Loucy (cell line): ENCODE measurements at regions not wholly inside any gene's neighbourhood (a gene's known extent, or its start where the extent isn't known, plus 50 kb on each side); places are given as distances from the start of the nearest gene placed in this dataset.

ENCODE experiments used
- H2AFZ ChIP-seq: fragments of 200-600 bp; sonication (generic); 2 replicates; pipeline ENCODE4 v1.6.0; 2016; ENCODE audit warnings: antibody characterized with exemption, mild to moderate bottlenecking, low read length, moderate library complexity
- H3F3A ChIP-seq: fragments of 200-600 bp; 2 replicates; pipeline ENCODE4 v1.6.0; 2016; ENCODE audit warnings: antibody characterized with exemption, low read depth, mild to moderate bottlenecking
- H3K27me3 ChIP-seq: fragments of 200-600 bp; sonication (generic); 2 replicates; pipeline ENCODE4 v1.6.1; 2014; ENCODE audit warnings: low read length, mild to moderate bottlenecking; ENCODE audit not compliant: insufficient read depth, poor library complexity, severe bottlenecking
- H3K36me3 ChIP-seq: fragments of 200-600 bp; sonication (generic); 2 replicates; pipeline ENCODE4 v1.6.1; 2016; ENCODE audit warnings: low read length; ENCODE audit not compliant: insufficient read depth
- H3K4me1 ChIP-seq: fragments of 200-600 bp; sonication (generic); 2 replicates; pipeline ENCODE4 v1.5.1; 2014; ENCODE audit warnings: low read length, mild to moderate bottlenecking; ENCODE audit not compliant: insufficient read depth, poor library complexity, severe bottlenecking
- H3K4me2 ChIP-seq: fragments of 200-600 bp; sonication (generic); 2 replicates; pipeline ENCODE4 v1.6.0; 2014; ENCODE audit warnings: antibody characterized with exemption, low read length, low read depth, mild to moderate bottlenecking; ENCODE audit not compliant: poor library complexity, severe bottlenecking
- H3K4me3 ChIP-seq: fragments of 200-600 bp; sonication (generic); 2 replicates; pipeline ENCODE4 v1.5.1; 2014; ENCODE audit warnings: low read length, mild to moderate bottlenecking, mixed read lengths; ENCODE audit not compliant: poor library complexity, severe bottlenecking
- H3K79me2 ChIP-seq: fragments of 200-600 bp; sonication (generic); 2 replicates; pipeline ENCODE4 v1.6.1; 2014; ENCODE audit warnings: low read length; ENCODE audit not compliant: insufficient read depth
- H3K9ac ChIP-seq: fragments of 200-600 bp; sonication (generic); 2 replicates; pipeline ENCODE4 v1.6.0; 2014; ENCODE audit warnings: mild to moderate bottlenecking, low read depth, low read length, moderate library complexity; ENCODE audit not compliant: poor library complexity, severe bottlenecking
- H3K9me2 ChIP-seq: fragments of 200-600 bp; sonication (generic); replicated peaks from 2 replicates; pipeline ENCODE4 v1.6.1; 2016; ENCODE audit warnings: low read depth, low read length, mixed read lengths
- H3K9me3 ChIP-seq: fragments of 200-600 bp; sonication (generic); 2 replicates; pipeline ENCODE4 v1.6.1; 2014; ENCODE audit warnings: mild to moderate bottlenecking, antibody characterized with exemption, low read length, low read depth; ENCODE audit not compliant: insufficient read depth
- H4K20me1 ChIP-seq: fragments of 200-600 bp; sonication (generic); 2 replicates; pipeline ENCODE4 v1.6.0; 2014; ENCODE audit warnings: antibody characterized with exemption, low read length, mild to moderate bottlenecking; ENCODE audit not compliant: insufficient read depth, poor library complexity, severe bottlenecking
- CTCF ChIP-seq: fragments of 200-600 bp; sonication (generic); conservative IDR thresholded peaks from 2 replicates; pipeline ENCODE4 v1.5.1; 2014; ENCODE audit warnings: mild to moderate bottlenecking, antibody characterized with exemption, low read length
- EZH2phosphoT487 ChIP-seq: fragments of 200-600 bp; IDR thresholded peaks from 2 replicates; pipeline ENCODE4 v1.6.1; 2018; ENCODE audit warnings: antibody characterized with exemption, mild to moderate bottlenecking, moderate library complexity, borderline replicate concordance

GRCh38 chr4:180598281-180598680, 1644.9 kb upstream of the TENM3 start:
- H3K27me3 ChIP-seq: no peaks in the 10 kb centered on the region
- no peaks in the 10 kb centered on the region for H3K9me3 ChIP-seq
- no peaks in the 10 kb centered on the region for H3F3A ChIP-seq
- no peaks in the 10 kb centered on the region for H3K79me2 ChIP-seq
- no peak overlapping the region for H3K9ac ChIP-seq
- H3K36me3 ChIP-seq: no peaks in the 10 kb centered on the region
- no peaks in the 10 kb centered on the region for H4K20me1 ChIP-seq
- H3K4me3 ChIP-seq: no peak overlapping the region
- no peak overlapping the region for H2AFZ ChIP-seq
- no peak overlapping the region for H3K4me2 ChIP-seq
- no peaks in the 10 kb centered on the region for H3K4me1 ChIP-seq
- TF ChIP-seq CTCF: no peak
- TF ChIP-seq EZH2phosphoT487: no peak
- no peaks in the 10 kb centered on the region for H3K9me2 ChIP-seq

- H3K36me3 ChIP-seq: no peaks in the 10 kb centered on the region
- H3K4me2 ChIP-seq: no peak overlapping the region
- H3K4me1 ChIP-seq: no peaks in the 10 kb centered on the region
- TF ChIP-seq EZH2phosphoT487 (no peak), CTCF (no peak)
- no peaks in the 10 kb centered on the region for H4K20me1 ChIP-seq
- H3K79me2 ChIP-seq: no peaks in the 10 kb centered on the region
- H3K9ac ChIP-seq: no peak overlapping the region
- no peak overlapping the region for H2AFZ ChIP-seq
- H3K9me2 ChIP-seq: no peaks in the 10 kb centered on the region
- no peaks in the 10 kb centered on the region for H3K27me3 ChIP-seq
- no peaks in the 10 kb centered on the region for H3K9me3 ChIP-seq
- no peak overlapping the region for H3K4me3 ChIP-seq
- H3F3A ChIP-seq: no peaks in the 10 kb centered on the region
Measured at GRCh38 chr4:180603791-180604190, 1639.4 kb upstream of the TENM3 start.

- Histone ChIP-seq H2AFZ (no peak overlapping the region), H3K9me2 (no peaks in the 10 kb centered on the region), H4K20me1 (no peaks in the 10 kb centered on the region), H3K9ac (no peak overlapping the region), H3K4me3 (no peak overlapping the region), H3K27me3 (no peaks in the 10 kb centered on the region), H3K9me3 (no peaks in the 10 kb centered on the region), H3K4me2 (no peak overlapping the region), H3F3A (no peaks in the 10 kb centered on the region), H3K79me2 (no peaks in the 10 kb centered on the region), H3K36me3 (no peaks in the 10 kb centered on the region), H3K4me1 (no peaks in the 10 kb centered on the region)
- TF ChIP-seq EZH2phosphoT487 (no peak), CTCF (no peak)
Measured at GRCh38 chr4:180610324-180610723, 1632.9 kb upstream of the TENM3 start.
